Cardiac muscle cell (in vitro differentiated cells and primary cell): ENCODE measurements at regions not wholly inside any gene's neighbourhood (a gene's known extent, or its start where the extent isn't known, plus 50 kb on each side); places are given as distances from the start of the nearest gene placed in this dataset.

Source experiments
- DNase-seq, 2 donors: peaks; one replicate each; pipeline versions ENCODE4 v3.0.0 to v3.0.0-alpha.2; 2010 to 2017; ENCODE audit warnings: low read depth in 1 of 2, low spot score in 1 of 2
- H3K27ac ChIP-seq: fragments of 200-600 bp; sonication (generic); 2 replicates; pipeline ENCODE4 v1.5.1; 2016
- H3K27me3 ChIP-seq: fragments of 200-600 bp; sonication (generic); 2 replicates; pipeline ENCODE4 v1.6.0; 2016; ENCODE audit warnings: control low read depth
- H3K36me3 ChIP-seq: fragments of 200-600 bp; sonication (generic); 2 replicates; pipeline ENCODE4 v1.5.1; 2016; ENCODE audit warnings: control low read depth
- H3K4me1 ChIP-seq: fragments of 200-600 bp; sonication (generic); 2 replicates; pipeline ENCODE4 v1.8.1; 2017; ENCODE audit warnings: low read depth, mild to moderate bottlenecking, mixed run types
- H3K4me3 ChIP-seq: fragments of 200-600 bp; sonication (generic); 2 replicates; pipeline ENCODE4 v1.5.1; 2016; ENCODE audit warnings: mild to moderate bottlenecking
- H3K9me3 ChIP-seq: fragments of 200-600 bp; sonication (generic); 2 replicates; pipeline ENCODE4 v1.5.1; 2017; ENCODE audit warnings: low read depth, mild to moderate bottlenecking, control low read depth
- CTCF ChIP-seq: IDR thresholded peaks from 2 replicates; pipeline ENCODE4 v1.5.1; 2012; ENCODE audit warnings: low read depth, mild to moderate bottlenecking, low read length

- Histone ChIP-seq H3K4me1 (peaks cover 7% of the 10 kb centered on the region), H3K9me3 (no peaks in the 10 kb centered on the region), H3K4me3 (no peak overlapping the region), H3K27me3 (no peaks in the 10 kb centered on the region), H3K27ac (no peak overlapping the region), H3K36me3 (no peaks in the 10 kb centered on the region)
- no peak for TF ChIP-seq CTCF
- peak in 1 of 2 donors; percentile 31 for DNase-seq
Measured at GRCh38 chr4:15303052-15303641, 124.7 kb upstream of the C1QTNF7 start.

GRCh38 chr4:15314974-15315373 lies 112.9 kb upstream of the C1QTNF7 start:
- no peaks in the 10 kb centered on the region for H3K4me1 ChIP-seq
- H3K9me3 ChIP-seq, result no peaks in the 10 kb centered on the region
- no peak overlapping the region for H3K4me3 ChIP-seq
- H3K27me3 ChIP-seq, result no peaks in the 10 kb centered on the region
- DNase-seq, result no peak
- H3K36me3 ChIP-seq, result no peaks in the 10 kb centered on the region
- TF ChIP-seq CTCF, result no peak
- no peak overlapping the region for H3K27ac ChIP-seq

GRCh38 chr4:15317246-15317645 lies 110.6 kb upstream of the C1QTNF7 start:
- Histone ChIP-seq H3K4me3 (no peak overlapping the region), H3K36me3 (no peaks in the 10 kb centered on the region), H3K27ac (no peak overlapping the region), H3K4me1 (no peaks in the 10 kb centered on the region), H3K9me3 (no peaks in the 10 kb centered on the region), H3K27me3 (no peaks in the 10 kb centered on the region)
- DNase-seq, result no peak
- no peak for TF ChIP-seq CTCF

GRCh38 chr4:15318621-15319348 lies 109.0 kb upstream of the C1QTNF7 start:
- H3K36me3 ChIP-seq, result no peaks in the 10 kb centered on the region
- no peak for TF ChIP-seq CTCF
- no peak overlapping the region for H3K27ac ChIP-seq
- no peaks in the 10 kb centered on the region for H3K9me3 ChIP-seq
- no peak for DNase-seq
- no peaks in the 10 kb centered on the region for H3K27me3 ChIP-seq
- H3K4me1 ChIP-seq, result no peaks in the 10 kb centered on the region
- H3K4me3 ChIP-seq, result no peak overlapping the region

GRCh38 chr4:15320121-15320678 lies 107.6 kb upstream of the C1QTNF7 start:
- Histone ChIP-seq H3K4me1 (no peaks in the 10 kb centered on the region), H3K27ac (no peak overlapping the region), H3K9me3 (no peaks in the 10 kb centered on the region), H3K36me3 (no peaks in the 10 kb centered on the region), H3K27me3 (no peaks in the 10 kb centered on the region), H3K4me3 (no peak overlapping the region)
- no peak for DNase-seq
- no peak for TF ChIP-seq CTCF
